ENCODE measurements at regions not wholly inside any gene's neighbourhood (a gene's known extent, or its start where the extent isn't known, plus 50 kb on each side); places are given as distances from the start of the nearest gene placed in this dataset.

DNA sequence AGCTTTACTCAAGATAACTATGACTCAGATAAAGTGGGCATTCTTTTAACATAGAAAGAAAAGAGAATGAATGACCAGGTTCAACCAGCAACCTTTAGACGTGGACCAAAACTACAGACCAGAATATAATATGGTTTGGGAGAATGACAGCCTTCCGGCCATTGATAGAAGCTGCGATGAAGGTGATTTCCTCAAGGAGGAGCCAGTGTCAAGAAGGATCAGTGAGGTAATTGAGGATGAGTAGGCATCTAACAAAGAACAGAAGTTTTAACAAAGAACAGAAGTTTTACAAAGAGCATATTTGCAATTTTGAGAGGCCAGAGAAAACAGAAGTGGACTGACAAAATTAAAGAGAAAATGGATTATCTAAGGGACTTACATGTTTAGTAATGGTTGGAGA is 289.0 kb upstream of the AGTR1 start:
- Histone ChIP-seq H3K27me3 (no peaks in the 10 kb centered on the region), H3K27ac (no peak overlapping the region), H3K4me1 (no peaks in the 10 kb centered on the region), H3K4me3 (no peak overlapping the region), H3K36me3 (no peaks in the 10 kb centered on the region), H3K9me3 (no peaks in the 10 kb centered on the region)
- ATAC-seq (ENCODE audit: low FRiP score in 2 of 2) (no peak), DNase-seq (no peak)
- WGBS, 2 donors: 80 to 82% methylated on average over 3 of the region's 3 CpGs
- TF ChIP-seq POLR2AphosphoS5 (IDR thresholded peaks at IDR 0.05) (no peak), EP300 (IDR thresholded peaks at IDR 0.05) (no peak), POLR2A (IDR thresholded peaks at IDR 0.05) (no peak)
- TF ChIP-seq, protein P1, sequence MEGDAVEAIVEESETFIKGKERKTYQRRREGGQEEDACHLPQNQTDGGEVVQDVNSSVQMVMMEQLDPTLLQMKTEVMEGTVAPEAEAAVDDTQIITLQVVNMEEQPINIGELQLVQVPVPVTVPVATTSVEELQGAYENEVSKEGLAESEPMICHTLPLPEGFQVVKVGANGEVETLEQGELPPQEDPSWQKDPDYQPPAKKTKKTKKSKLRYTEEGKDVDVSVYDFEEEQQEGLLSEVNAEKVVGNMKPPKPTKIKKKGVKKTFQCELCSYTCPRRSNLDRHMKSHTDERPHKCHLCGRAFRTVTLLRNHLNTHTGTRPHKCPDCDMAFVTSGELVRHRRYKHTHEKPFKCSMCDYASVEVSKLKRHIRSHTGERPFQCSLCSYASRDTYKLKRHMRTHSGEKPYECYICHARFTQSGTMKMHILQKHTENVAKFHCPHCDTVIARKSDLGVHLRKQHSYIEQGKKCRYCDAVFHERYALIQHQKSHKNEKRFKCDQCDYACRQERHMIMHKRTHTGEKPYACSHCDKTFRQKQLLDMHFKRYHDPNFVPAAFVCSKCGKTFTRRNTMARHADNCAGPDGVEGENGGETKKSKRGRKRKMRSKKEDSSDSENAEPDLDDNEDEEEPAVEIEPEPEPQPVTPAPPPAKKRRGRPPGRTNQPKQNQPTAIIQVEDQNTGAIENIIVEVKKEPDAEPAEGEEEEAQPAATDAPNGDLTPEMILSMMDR (IDR thresholded peaks at IDR 0.05): no peak

DNA sequence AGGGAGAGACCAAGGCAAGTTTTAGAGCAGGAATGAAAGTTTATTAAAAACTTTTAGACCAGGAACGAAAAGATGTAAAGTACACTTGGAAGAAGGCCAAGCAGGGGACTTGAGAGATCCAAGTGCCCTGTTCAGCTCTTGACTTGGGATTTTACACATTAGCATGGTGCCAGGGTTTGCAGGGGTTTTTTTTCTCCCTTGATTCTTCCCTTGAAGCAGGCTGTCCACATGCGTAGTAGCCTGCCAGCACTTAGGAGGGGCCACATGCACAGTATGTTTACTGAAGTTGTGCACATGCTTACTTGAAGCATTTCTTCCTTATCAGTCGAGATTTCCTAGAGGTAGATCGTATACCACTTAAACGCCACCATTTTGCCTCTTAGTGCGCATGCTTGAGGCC is 277.5 kb upstream of the AGTR1 start:
- TF ChIP-seq POLR2AphosphoS5 (IDR thresholded peaks at IDR 0.05): no peak
- TF ChIP-seq, protein P1 (IDR thresholded peaks at IDR 0.05): no peak
- TF ChIP-seq POLR2A (IDR thresholded peaks at IDR 0.05): no peak
- no peak for TF ChIP-seq EP300 (IDR thresholded peaks at IDR 0.05)
- no peaks in the 10 kb centered on the region for H3K36me3 ChIP-seq
- ATAC-seq (ENCODE audit: low FRiP score in 2 of 2) (no peak), DNase-seq (no peak)
- 67% methylated on average over 6 of the region's 6 CpGs for WGBS, 2 donors
- no peak overlapping the region for H3K27ac ChIP-seq
- H3K4me3 ChIP-seq: no peak overlapping the region
- H3K9me3 ChIP-seq: no peaks in the 10 kb centered on the region
- H3K27me3 ChIP-seq: no peaks in the 10 kb centered on the region
- H3K4me1 ChIP-seq: no peaks in the 10 kb centered on the region

DNA sequence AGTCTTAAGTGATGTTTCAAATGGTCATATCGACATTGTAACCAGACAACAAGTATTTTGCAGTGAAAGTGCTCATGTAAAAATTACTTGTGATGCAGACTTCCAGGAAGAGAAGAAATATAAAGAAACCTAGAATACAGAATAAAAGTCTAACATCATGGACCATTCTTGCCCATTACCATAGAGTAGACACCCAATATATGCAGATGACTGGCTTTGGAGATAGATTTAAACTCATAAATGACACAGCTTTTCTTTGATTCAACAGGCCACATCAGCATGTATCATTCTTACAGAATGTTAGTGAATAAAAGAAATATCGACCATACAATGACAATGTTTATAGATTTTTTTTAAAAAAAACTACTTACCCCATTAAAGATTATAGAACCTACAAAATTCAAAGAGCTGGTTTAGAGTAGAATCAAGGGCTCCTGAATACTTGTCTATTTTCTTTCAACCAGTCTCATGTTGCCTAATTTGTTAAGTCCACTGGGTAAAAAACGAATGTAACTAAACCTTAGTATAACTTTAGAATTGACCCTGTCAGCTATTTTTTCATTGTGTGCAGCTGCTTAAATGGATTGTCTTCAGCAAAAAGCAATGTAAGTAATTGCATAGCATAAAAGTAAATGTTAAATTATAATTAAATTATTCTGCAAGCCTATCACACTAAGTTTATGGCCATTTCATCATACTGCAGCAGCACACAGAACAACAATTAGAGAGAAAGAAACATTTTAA is 268.7 kb upstream of the AGTR1 start:
- 80 to 89% methylated on average over 3 of the region's 3 CpGs for WGBS, 2 donors
- no peak for ATAC-seq (ENCODE audit: low FRiP score in 2 of 2)
- no peak for TF ChIP-seq POLR2AphosphoS5 (IDR thresholded peaks at IDR 0.05)
- TF ChIP-seq, protein P1 (IDR thresholded peaks at IDR 0.05): no peak
- no peak for TF ChIP-seq POLR2A (IDR thresholded peaks at IDR 0.05)
- TF ChIP-seq EP300 (IDR thresholded peaks at IDR 0.05): no peak

DNA sequence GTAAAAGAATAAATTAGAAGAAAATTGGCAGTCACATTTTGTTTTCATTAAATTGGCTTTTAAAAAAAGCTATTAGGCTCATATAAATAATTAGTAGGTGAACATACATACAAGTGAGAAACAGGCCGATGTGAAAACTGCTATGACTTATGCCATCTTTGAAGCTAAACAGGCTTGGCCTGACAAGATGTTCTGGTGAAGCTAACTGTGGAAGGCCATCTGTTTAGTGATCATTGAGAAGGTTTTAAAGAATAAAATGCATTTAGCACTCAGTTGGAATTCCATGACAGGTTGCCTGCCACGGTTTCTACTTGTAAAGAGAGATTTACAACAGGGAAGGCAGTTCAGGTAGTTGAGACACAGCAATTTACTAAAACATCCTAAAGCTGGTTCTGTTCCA is 264.0 kb upstream of the AGTR1 start:
- Histone ChIP-seq H3K36me3 (no peaks in the 10 kb centered on the region), H3K4me1 (no peaks in the 10 kb centered on the region), H3K27me3 (no peaks in the 10 kb centered on the region), H3K27ac (no peak overlapping the region), H3K4me3 (no peak overlapping the region), H3K9me3 (no peaks in the 10 kb centered on the region)
- DNase-seq: no peak
- no peak for ATAC-seq (ENCODE audit: low FRiP score in 2 of 2)
- TF ChIP-seq, protein P1 (IDR thresholded peaks at IDR 0.05): no peak
- TF ChIP-seq POLR2AphosphoS5 (IDR thresholded peaks at IDR 0.05): no peak
- no peak for TF ChIP-seq POLR2A (IDR thresholded peaks at IDR 0.05)
- TF ChIP-seq EP300 (IDR thresholded peaks at IDR 0.05): no peak
- 56 to 81% methylated on average over 2 of the region's 2 CpGs for WGBS, 2 donors

More for the DNA sequence above, 268.7 kb upstream of the AGTR1 start:
- Histone ChIP-seq H3K27me3 (no peaks in the 10 kb centered on the region), H3K9me3 (no peaks in the 10 kb centered on the region), H3K4me1 (no peaks in the 10 kb centered on the region), H3K27ac (no peak overlapping the region), H3K36me3 (no peaks in the 10 kb centered on the region), H3K4me3 (no peak overlapping the region)
- no peak for DNase-seq

DNA sequence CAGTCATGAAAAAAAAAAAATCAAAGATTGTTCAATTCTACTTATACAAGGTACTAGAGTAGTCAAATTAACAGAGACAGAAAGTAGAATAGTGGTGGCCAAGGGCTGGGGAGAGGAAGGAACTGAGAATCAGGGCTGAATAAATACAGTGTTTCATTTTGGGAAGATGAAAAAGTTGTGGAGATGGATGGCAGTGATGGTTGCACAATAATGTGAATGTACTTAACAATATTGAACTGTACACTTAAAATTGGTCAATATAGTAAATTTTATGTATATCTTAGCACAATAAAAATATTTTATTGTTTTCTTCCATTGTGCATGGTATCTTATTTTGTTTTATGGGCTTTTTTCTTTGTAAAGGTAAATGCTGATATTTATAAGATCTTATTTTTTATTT is 262.2 kb upstream of the AGTR1 start:
- no peaks in the 10 kb centered on the region for H3K27me3 ChIP-seq
- no peaks in the 10 kb centered on the region for H3K9me3 ChIP-seq
- ATAC-seq (ENCODE audit: low FRiP score in 2 of 2): no peak
- no peaks in the 10 kb centered on the region for H3K36me3 ChIP-seq
- TF ChIP-seq, protein P1 (IDR thresholded peaks at IDR 0.05): no peak
- TF ChIP-seq POLR2AphosphoS5 (IDR thresholded peaks at IDR 0.05): no peak
- TF ChIP-seq POLR2A (IDR thresholded peaks at IDR 0.05): no peak
- no peak for TF ChIP-seq EP300 (IDR thresholded peaks at IDR 0.05)
- H3K4me3 ChIP-seq: no peak overlapping the region
- DNase-seq: no peak
- no peaks in the 10 kb centered on the region for H3K4me1 ChIP-seq
- H3K27ac ChIP-seq: no peak overlapping the region
